Right lobe of liver (tissue), 4 donors: ENCODE measurements at regions not wholly inside any gene's neighbourhood (a gene's known extent, or its start where the extent isn't known, plus 50 kb on each side); places are given as distances from the start of the nearest gene placed in this dataset.

Source experiments
- CTCF ChIP-seq, 4 donors: fragments of 200-600 bp in 3 of 4; fragments of 450-650 bp in 1 of 4; IDR thresholded peaks; one replicate each; pipeline versions ENCODE4 v1.5.1 to v1.8.0; 2016 to 2022; ENCODE audit warnings: antibody characterized with exemption in 4 of 4, mild to moderate bottlenecking in 2 of 4
- POLR2A ChIP-seq: fragments of 450-650 bp; IDR thresholded peaks from one replicate; pipeline ENCODE4 v1.6.1; 2017; ENCODE audit warnings: antibody characterized with exemption, mild to moderate bottlenecking
- donor health status: DM: no; HTN: no; CAD: no.
- donor health status: DM: no; HTN: no; CAD: no.
- donor health status: DM: no; HTN: yes; CAD: no.

GRCh38 chr2:220310451-220310861 lies 683.0 kb downstream of the SLC4A3 start:
- TF ChIP-seq CTCF (IDR thresholded peaks at IDR 0.05) (no peak), POLR2A (no peak)
